ENCODE measurements at regions not wholly inside any gene's neighbourhood (a gene's known extent, or its start where the extent isn't known, plus 50 kb on each side); places are given as distances from the start of the nearest gene placed in this dataset.

GRCh38 chr9:78666818-78667414 lies 370.0 kb downstream of the PSAT1 start:
- no peak overlapping the region for H3K9ac ChIP-seq (replicated peaks; ENCODE audit: extremely low read depth, insufficient read depth, low read length)
- ChIA-PET POLR2A (no interaction called here), CTCF (no interaction called here)
- BruUV-seq (replicated peaks): no TSS peak
- H3K27me3 ChIP-seq (ENCODE audit: control insufficient read depth in 2 of 2, insufficient read depth in 2 of 2, low read length in 2 of 2): no peaks in the 10 kb centered on the region
- no peak for TF ChIP-seq POLR2A (IDR thresholded peaks at IDR 0.05; ENCODE audit: low read depth, low read length)
- TF ChIP-seq JUN (IDR thresholded peaks at IDR 0.05; ENCODE audit: borderline replicate concordance, insufficient read depth, insufficient read length, low read depth): no peak
- no peaks in the 10 kb centered on the region for H4K20me1 ChIP-seq (replicated peaks; ENCODE audit: control insufficient read depth, extremely low read depth, insufficient read depth, low read length)
- H2AFZ ChIP-seq (ENCODE audit: low read depth, low read length): no peak overlapping the region
- H3K4me2 ChIP-seq (ENCODE audit: insufficient read depth, low read length): no peak overlapping the region
- no peaks in the 10 kb centered on the region for H3K36me3 ChIP-seq (ENCODE audit: control insufficient read depth in 2 of 2, extremely low read depth in 1 of 2, insufficient read depth in 2 of 2, low read length in 2 of 2)
- no peak overlapping the region for H3K27ac ChIP-seq (ENCODE audit: insufficient read depth, low read depth, low read length)
- intact Hi-C loops (cut with micrococcal nuclease): loop anchor here (10.0 kb wide), 1 partner anchor 62 kb away; no protein-coding TSS in a partner anchor
- no peaks in the 10 kb centered on the region for H3K9me1 ChIP-seq (replicated peaks; ENCODE audit: control insufficient read depth, extremely low read depth, insufficient read depth, low read length)
- H3K79me2 ChIP-seq (ENCODE audit: control insufficient read depth, insufficient read depth, low read length): no peaks in the 10 kb centered on the region
- dilution Hi-C loops (cut with MboI; ENCODE audit: extremely low pct_ligation_motif_present, low sequenced_read_pairs): no loop called here
- no peaks in the 10 kb centered on the region for H3K4me1 ChIP-seq (ENCODE audit: control insufficient read depth, extremely low read depth, insufficient read depth, low read length)
- no peak for FAIRE-seq
- H3K9me3 ChIP-seq (replicated peaks; ENCODE audit: control insufficient read depth, insufficient read depth, low read length): no peaks in the 10 kb centered on the region
- DNase-seq (ENCODE audit: low read depth, low spot score): no peak
- H3K4me3 ChIP-seq (replicated peaks in 1 of 3; ENCODE audit: insufficient read depth in 1 of 3, low read depth in 1 of 3, low read length in 3 of 3): no peak overlapping the region

DNA sequence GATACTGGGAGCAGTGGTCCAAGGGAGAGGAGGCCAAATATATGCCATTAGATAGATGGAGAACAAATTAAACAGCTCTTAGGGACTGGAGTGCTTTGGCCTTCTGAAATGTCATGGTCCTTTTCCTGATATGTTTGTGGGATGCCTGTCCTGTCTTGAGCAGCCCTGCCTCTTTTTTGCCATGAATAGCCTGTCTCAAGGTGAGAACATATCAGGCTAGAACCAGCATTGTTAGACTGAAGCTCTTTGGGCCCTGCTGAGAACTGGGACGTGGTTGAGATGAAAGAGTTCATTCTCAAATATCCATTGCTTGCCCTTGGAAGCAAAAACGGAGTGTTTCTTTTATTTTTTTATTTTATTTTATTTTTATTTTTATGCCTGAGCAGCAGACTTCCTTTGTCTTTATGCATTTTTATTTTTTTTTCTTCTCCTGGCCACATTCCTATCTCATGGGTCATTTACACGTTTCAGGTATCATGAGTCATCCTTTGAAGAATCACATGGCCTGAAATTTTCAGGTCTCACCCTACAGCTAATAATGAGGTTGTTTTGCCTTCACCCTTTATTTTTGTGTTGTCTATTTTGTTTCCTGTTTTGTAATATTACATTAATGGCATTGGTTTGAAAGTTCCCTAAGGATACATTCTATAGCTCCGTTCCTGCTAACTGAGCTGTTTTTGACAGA lies 371.4 kb downstream of the PSAT1 start:
- CTCF ChIA-PET: interaction anchor here (0.7 kb wide), 1 partner anchor 10 kb away, joined by 3 read pairs; no protein-coding TSS in a partner anchor
- H4K20me1 ChIP-seq (replicated peaks; ENCODE audit: control insufficient read depth, extremely low read depth, insufficient read depth, low read length): no peaks in the 10 kb centered on the region
- H3K27ac ChIP-seq (ENCODE audit: insufficient read depth, low read depth, low read length): no peak overlapping the region
- H3K9ac ChIP-seq (replicated peaks; ENCODE audit: extremely low read depth, insufficient read depth, low read length): no peak overlapping the region
- H2AFZ ChIP-seq (ENCODE audit: low read depth, low read length): no peak overlapping the region
- no peaks in the 10 kb centered on the region for H3K79me2 ChIP-seq (ENCODE audit: control insufficient read depth, insufficient read depth, low read length)
- dilution Hi-C loops (cut with MboI; ENCODE audit: extremely low pct_ligation_motif_present, low sequenced_read_pairs) (no loop called here), intact Hi-C loops (cut with micrococcal nuclease) (loop anchor here (10.0 kb wide), 1 partner anchor 63 kb away; no protein-coding TSS in a partner anchor)
- no peaks in the 10 kb centered on the region for H3K36me3 ChIP-seq (ENCODE audit: control insufficient read depth in 2 of 2, extremely low read depth in 1 of 2, insufficient read depth in 2 of 2, low read length in 2 of 2)
- no TSS peak for BruUV-seq (replicated peaks)
- H3K4me1 ChIP-seq (ENCODE audit: control insufficient read depth, extremely low read depth, insufficient read depth, low read length): no peaks in the 10 kb centered on the region
- no peak overlapping the region for H3K4me2 ChIP-seq (ENCODE audit: insufficient read depth, low read length)
- POLR2A ChIA-PET: no interaction called here
- DNase-seq (ENCODE audit: low read depth, low spot score) (no peak), FAIRE-seq (no peak)
- no peak overlapping the region for H3K4me3 ChIP-seq (replicated peaks in 1 of 3; ENCODE audit: insufficient read depth in 1 of 3, low read depth in 1 of 3, low read length in 3 of 3)
- H3K9me1 ChIP-seq (replicated peaks; ENCODE audit: control insufficient read depth, extremely low read depth, insufficient read depth, low read length): no peaks in the 10 kb centered on the region
- TF ChIP-seq FOS (IDR thresholded peaks at IDR 0.05; ENCODE audit: borderline replicate concordance, insufficient read depth, low read length): no peak
- no peak for TF ChIP-seq POLR2A (IDR thresholded peaks at IDR 0.05; ENCODE audit: low read depth, low read length)
- TF ChIP-seq JUN (IDR thresholded peaks at IDR 0.05; ENCODE audit: borderline replicate concordance, insufficient read depth, insufficient read length, low read depth): no peak
- TF ChIP-seq EZH2 (IDR thresholded peaks at IDR 0.05; ENCODE audit: borderline replicate concordance, low read depth, low read length, severe bottlenecking): no peak
- TF ChIP-seq, protein P1, sequence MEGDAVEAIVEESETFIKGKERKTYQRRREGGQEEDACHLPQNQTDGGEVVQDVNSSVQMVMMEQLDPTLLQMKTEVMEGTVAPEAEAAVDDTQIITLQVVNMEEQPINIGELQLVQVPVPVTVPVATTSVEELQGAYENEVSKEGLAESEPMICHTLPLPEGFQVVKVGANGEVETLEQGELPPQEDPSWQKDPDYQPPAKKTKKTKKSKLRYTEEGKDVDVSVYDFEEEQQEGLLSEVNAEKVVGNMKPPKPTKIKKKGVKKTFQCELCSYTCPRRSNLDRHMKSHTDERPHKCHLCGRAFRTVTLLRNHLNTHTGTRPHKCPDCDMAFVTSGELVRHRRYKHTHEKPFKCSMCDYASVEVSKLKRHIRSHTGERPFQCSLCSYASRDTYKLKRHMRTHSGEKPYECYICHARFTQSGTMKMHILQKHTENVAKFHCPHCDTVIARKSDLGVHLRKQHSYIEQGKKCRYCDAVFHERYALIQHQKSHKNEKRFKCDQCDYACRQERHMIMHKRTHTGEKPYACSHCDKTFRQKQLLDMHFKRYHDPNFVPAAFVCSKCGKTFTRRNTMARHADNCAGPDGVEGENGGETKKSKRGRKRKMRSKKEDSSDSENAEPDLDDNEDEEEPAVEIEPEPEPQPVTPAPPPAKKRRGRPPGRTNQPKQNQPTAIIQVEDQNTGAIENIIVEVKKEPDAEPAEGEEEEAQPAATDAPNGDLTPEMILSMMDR (IDR thresholded peaks at IDR 0.05; ENCODE audit: extremely low read depth in 1 of 2, insufficient read depth in 1 of 2, low read depth in 1 of 2, low read length in 2 of 2): no peak
- no peak for TF ChIP-seq GATA2 (IDR thresholded peaks at IDR 0.05; ENCODE audit: insufficient read depth, insufficient read length, low read depth, low read length)
- TF ChIP-seq POLR2AphosphoS5 (IDR thresholded peaks at IDR 0.05; ENCODE audit: insufficient read depth, low read depth, low read length): no peak
- TF ChIP-seq, protein P2, sequence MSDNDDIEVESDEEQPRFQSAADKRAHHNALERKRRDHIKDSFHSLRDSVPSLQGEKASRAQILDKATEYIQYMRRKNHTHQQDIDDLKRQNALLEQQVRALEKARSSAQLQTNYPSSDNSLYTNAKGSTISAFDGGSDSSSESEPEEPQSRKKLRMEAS (IDR thresholded peaks at IDR 0.05; ENCODE audit: insufficient read depth, insufficient read length): no peak
- TF ChIP-seq MYC (IDR thresholded peaks at IDR 0.05; ENCODE audit: low read depth, low read length): no peak
- H3K9me3 ChIP-seq (replicated peaks; ENCODE audit: control insufficient read depth, insufficient read depth, low read length): no peaks in the 10 kb centered on the region
- no peaks in the 10 kb centered on the region for H3K27me3 ChIP-seq (ENCODE audit: control insufficient read depth in 2 of 2, insufficient read depth in 2 of 2, low read length in 2 of 2)
